ENCODE measurements at regions not wholly inside any gene's neighbourhood (a gene's known extent, or its start where the extent isn't known, plus 50 kb on each side); places are given as distances from the start of the nearest gene placed in this dataset.

- TF ChIP-seq, protein P1, sequence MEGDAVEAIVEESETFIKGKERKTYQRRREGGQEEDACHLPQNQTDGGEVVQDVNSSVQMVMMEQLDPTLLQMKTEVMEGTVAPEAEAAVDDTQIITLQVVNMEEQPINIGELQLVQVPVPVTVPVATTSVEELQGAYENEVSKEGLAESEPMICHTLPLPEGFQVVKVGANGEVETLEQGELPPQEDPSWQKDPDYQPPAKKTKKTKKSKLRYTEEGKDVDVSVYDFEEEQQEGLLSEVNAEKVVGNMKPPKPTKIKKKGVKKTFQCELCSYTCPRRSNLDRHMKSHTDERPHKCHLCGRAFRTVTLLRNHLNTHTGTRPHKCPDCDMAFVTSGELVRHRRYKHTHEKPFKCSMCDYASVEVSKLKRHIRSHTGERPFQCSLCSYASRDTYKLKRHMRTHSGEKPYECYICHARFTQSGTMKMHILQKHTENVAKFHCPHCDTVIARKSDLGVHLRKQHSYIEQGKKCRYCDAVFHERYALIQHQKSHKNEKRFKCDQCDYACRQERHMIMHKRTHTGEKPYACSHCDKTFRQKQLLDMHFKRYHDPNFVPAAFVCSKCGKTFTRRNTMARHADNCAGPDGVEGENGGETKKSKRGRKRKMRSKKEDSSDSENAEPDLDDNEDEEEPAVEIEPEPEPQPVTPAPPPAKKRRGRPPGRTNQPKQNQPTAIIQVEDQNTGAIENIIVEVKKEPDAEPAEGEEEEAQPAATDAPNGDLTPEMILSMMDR (IDR thresholded peaks at IDR 0.05; ENCODE audit: insufficient read depth, low read depth, low read length): no peak
- TF ChIP-seq EZH2 (IDR thresholded peaks at IDR 0.05; ENCODE audit: insufficient read depth, low read length): no peak
These were observed 224.0 kb upstream of the UBL3 start for GRCh38 chr13:30074431-30074830.

Measured in astrocyte (in vitro differentiated cells and primary cell).